ENCODE measurements at regions not wholly inside any gene's neighbourhood (a gene's known extent, or its start where the extent isn't known, plus 50 kb on each side); places are given as distances from the start of the nearest gene placed in this dataset.
"Not testable (repeated sequence)": the region's sequence is repeated elsewhere in the genome, so short reads cannot be mapped to it uniquely, and the experiment has no call there.

- no peak overlapping the region for H3K4me3 ChIP-seq (ENCODE audit: low read depth, low read length)
- no peak for TF ChIP-seq CTCF (IDR thresholded peaks at IDR 0.05; ENCODE audit: borderline replicate concordance, insufficient read depth, low read depth, low read length)
Measured at GRCh38 chr5:159490507-159490906, 160.2 kb upstream of the IL12B start.

GRCh38 chr5:159493696-159494095 lies 163.4 kb upstream of the IL12B start:
- no peak for TF ChIP-seq CTCF (IDR thresholded peaks at IDR 0.05; ENCODE audit: borderline replicate concordance, insufficient read depth, low read depth, low read length)
- no peak overlapping the region for H3K4me3 ChIP-seq (ENCODE audit: low read depth, low read length)

- H3K4me3 ChIP-seq (ENCODE audit: low read depth, low read length) = no peak overlapping the region
- no peak for TF ChIP-seq CTCF (IDR thresholded peaks at IDR 0.05; ENCODE audit: borderline replicate concordance, insufficient read depth, low read depth, low read length)
Measured at GRCh38 chr5:159496773-159497172, 166.5 kb upstream of the IL12B start.

- no peak for TF ChIP-seq CTCF (IDR thresholded peaks at IDR 0.05; ENCODE audit: borderline replicate concordance, insufficient read depth, low read depth, low read length)
- H3K4me3 ChIP-seq (ENCODE audit: low read depth, low read length) = no peak overlapping the region
Measured at GRCh38 chr5:159497221-159497620, 166.9 kb upstream of the IL12B start.

- no peak overlapping the region for H3K4me3 ChIP-seq (ENCODE audit: low read depth, low read length)
- TF ChIP-seq CTCF (IDR thresholded peaks at IDR 0.05; ENCODE audit: borderline replicate concordance, insufficient read depth, low read depth, low read length) = no peak
Measured at GRCh38 chr5:159498630-159499029, 168.3 kb upstream of the IL12B start.

GRCh38 chr5:159502116-159502515 lies 171.8 kb upstream of the IL12B start:
- H3K4me3 ChIP-seq (ENCODE audit: low read depth, low read length) = not testable (repeated sequence)

GRCh38 chr5:159503236-159503635 lies 172.9 kb upstream of the IL12B start:
- TF ChIP-seq CTCF (IDR thresholded peaks at IDR 0.05; ENCODE audit: borderline replicate concordance, insufficient read depth, low read depth, low read length) = no peak

More at GRCh38 chr5:159503236-159503635, 172.9 kb upstream of the IL12B start:
- H3K4me3 ChIP-seq (ENCODE audit: low read depth, low read length) = no peak overlapping the region
